CD4-positive, alpha-beta T cell (primary cell): ENCODE measurements at regions not wholly inside any gene's neighbourhood (a gene's known extent, or its start where the extent isn't known, plus 50 kb on each side); places are given as distances from the start of the nearest gene placed in this dataset.

Experiments
- ATAC-seq: fragments of 200-7000 bp; cut with Tn5 transposase; one replicate; pipeline ENCODE4 v1.10.0; 2022; ENCODE audit warnings: mild to moderate bottlenecking; ENCODE audit not compliant: poor library complexity
- CTCF ChIA-PET: fragments of 350-600 bp; sonication (Branson Sonifier 250); formaldehyde crosslinking; loops from one replicate; lab custom pipeline; 2021; ENCODE audit warnings: antibody characterized with exemption, inconsistent platforms; lab: Charles Lee
- POLR2A ChIA-PET: fragments of 350-600 bp; sonication (Branson Sonifier 250); formaldehyde crosslinking; loops from one replicate; lab custom pipeline; 2021; ENCODE audit warnings: antibody characterized with exemption, inconsistent platforms; lab: Charles Lee
- DNase-seq, 14 experiments: peaks; one replicate each; pipeline ENCODE4 v3.0.0-alpha.2; 2013 to 2020; ENCODE audit warnings: mixed read lengths in 2 of 14
- H3K27ac ChIP-seq, 2 donors: one replicate each; pipeline versions ENCODE4 v1.5.1 to v1.7.0; 2013; ENCODE audit warnings: low read length in 2 of 2, low read depth in 1 of 2, mild to moderate bottlenecking in 1 of 2
- H3K27me3 ChIP-seq, 2 experiments: 1 replicate in 1 of 2; 2 replicates in 1 of 2; pipeline versions ENCODE4 v1.6.1 to v1.7.0; 2013; ENCODE audit warnings: low read length in 2 of 2, control low read depth in 1 of 2, mild to moderate bottlenecking in 1 of 2, moderate library complexity in 1 of 2; ENCODE audit not compliant: insufficient read depth in 2 of 2, control insufficient read depth in 1 of 2
- H3K36me3 ChIP-seq: one replicate; pipeline ENCODE4 v1.6.1; 2013; ENCODE audit warnings: low read length, control low read depth; ENCODE audit not compliant: insufficient read depth
- H3K4me1 ChIP-seq: one replicate; pipeline ENCODE4 v1.6.1; 2013; ENCODE audit warnings: low read length, control low read depth; ENCODE audit not compliant: insufficient read depth
- H3K4me3 ChIP-seq: one replicate; pipeline ENCODE4 v1.5.1; 2013; ENCODE audit warnings: mild to moderate bottlenecking, low read length, moderate library complexity
- H3K9me3 ChIP-seq, 2 experiments: 1 replicate in 1 of 2; 2 replicates in 1 of 2; pipeline versions ENCODE4 v1.6.1 to v1.7.0; 2013; ENCODE audit warnings: low read length in 2 of 2, mild to moderate bottlenecking in 2 of 2, control low read depth in 1 of 2, moderate library complexity in 1 of 2; ENCODE audit not compliant: control insufficient read depth in 1 of 2, insufficient read depth in 1 of 2
- H3K27ac Mint-ChIP-seq: one replicate; pipeline ENCODE4 v1.8.0; 2020; ENCODE audit warnings: mixed read lengths
- H3K27me3 Mint-ChIP-seq: one replicate; pipeline ENCODE4 v1.8.0; 2021; ENCODE audit warnings: mixed read lengths
- H3K36me3 Mint-ChIP-seq: one replicate; pipeline ENCODE4 v1.8.0; 2021; ENCODE audit warnings: low read depth, mixed read lengths
- H3K4me1 Mint-ChIP-seq: one replicate; pipeline ENCODE4 v1.8.0; 2021; ENCODE audit warnings: low read depth, mixed read lengths
- H3K4me3 Mint-ChIP-seq: one replicate; pipeline ENCODE4 v1.8.0; 2020; ENCODE audit warnings: mild to moderate bottlenecking, mixed read lengths
- H3K9me3 Mint-ChIP-seq: one replicate; pipeline ENCODE4 v1.8.0; 2020; ENCODE audit warnings: mixed read lengths
- intact Hi-C, 2 experiments: fragments of 100-400 bp; cut with DNase I in 1 of 2; cut with micrococcal nuclease in 1 of 2; formaldehyde crosslinking; loops; one replicate each; pipeline versions ENCODE4 v1.15.1 to v1.9.0; 2023 to 2025; cut with DNase I, micrococcal nuclease
- TF ChIP-seq, protein P1 (sequence below): fragments of 200-600 bp; IDR thresholded peaks from one replicate; pipeline ENCODE4 v1.8.0; 2022; ENCODE audit warnings: antibody characterized with exemption, mild to moderate bottlenecking

DNA sequence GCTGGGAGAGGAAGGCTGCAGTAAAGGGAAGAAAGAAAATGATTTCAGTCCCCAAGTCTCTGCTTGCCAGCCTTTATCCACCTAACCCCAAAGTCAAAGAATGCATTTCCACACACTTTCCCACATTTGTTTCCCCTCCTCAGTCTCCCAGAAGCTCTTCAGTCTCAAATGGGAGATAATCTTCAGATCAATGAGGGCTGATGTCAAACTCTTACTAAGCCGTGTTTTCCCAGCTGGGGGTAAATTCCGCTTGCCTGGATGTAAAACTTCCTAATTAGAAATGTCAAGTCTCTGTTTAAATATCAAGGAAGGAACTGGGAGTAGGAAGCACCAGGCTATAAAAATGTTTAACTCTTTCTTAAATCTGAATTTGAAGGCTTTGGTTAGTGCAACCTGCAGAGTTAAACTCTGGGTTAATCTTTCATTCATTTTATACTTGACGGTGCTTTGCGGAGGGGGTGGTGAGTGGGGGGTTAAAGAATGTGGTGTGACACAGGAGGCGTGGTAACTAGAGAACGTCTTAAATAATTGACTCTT is 601.4 kb upstream of the ACTRT1 start:
- ChIA-PET POLR2A (no interaction called here), CTCF (no interaction called here)
- H3K27me3 ChIP-seq: no peaks in the 10 kb centered on the region
- H3K4me1 Mint-ChIP-seq: no peaks in the 10 kb centered on the region
- H3K4me3 Mint-ChIP-seq: no peak overlapping the region
- no peak overlapping the region for H3K4me3 ChIP-seq
- peaks cover 0 to 6% of the 10 kb centered on the region in 2 experiments for H3K9me3 ChIP-seq
- TF ChIP-seq, protein P1, sequence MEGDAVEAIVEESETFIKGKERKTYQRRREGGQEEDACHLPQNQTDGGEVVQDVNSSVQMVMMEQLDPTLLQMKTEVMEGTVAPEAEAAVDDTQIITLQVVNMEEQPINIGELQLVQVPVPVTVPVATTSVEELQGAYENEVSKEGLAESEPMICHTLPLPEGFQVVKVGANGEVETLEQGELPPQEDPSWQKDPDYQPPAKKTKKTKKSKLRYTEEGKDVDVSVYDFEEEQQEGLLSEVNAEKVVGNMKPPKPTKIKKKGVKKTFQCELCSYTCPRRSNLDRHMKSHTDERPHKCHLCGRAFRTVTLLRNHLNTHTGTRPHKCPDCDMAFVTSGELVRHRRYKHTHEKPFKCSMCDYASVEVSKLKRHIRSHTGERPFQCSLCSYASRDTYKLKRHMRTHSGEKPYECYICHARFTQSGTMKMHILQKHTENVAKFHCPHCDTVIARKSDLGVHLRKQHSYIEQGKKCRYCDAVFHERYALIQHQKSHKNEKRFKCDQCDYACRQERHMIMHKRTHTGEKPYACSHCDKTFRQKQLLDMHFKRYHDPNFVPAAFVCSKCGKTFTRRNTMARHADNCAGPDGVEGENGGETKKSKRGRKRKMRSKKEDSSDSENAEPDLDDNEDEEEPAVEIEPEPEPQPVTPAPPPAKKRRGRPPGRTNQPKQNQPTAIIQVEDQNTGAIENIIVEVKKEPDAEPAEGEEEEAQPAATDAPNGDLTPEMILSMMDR: no peak
- H3K4me1 ChIP-seq: no peaks in the 10 kb centered on the region
- no peak overlapping the region for H3K27ac Mint-ChIP-seq
- ATAC-seq (no peak), DNase-seq (no peak)
- H3K9me3 Mint-ChIP-seq: peaks cover 3% of the 10 kb centered on the region
- no peaks in the 10 kb centered on the region for H3K36me3 ChIP-seq
- H3K27me3 Mint-ChIP-seq: no peaks in the 10 kb centered on the region
- no peaks in the 10 kb centered on the region for H3K36me3 Mint-ChIP-seq
- H3K27ac ChIP-seq: no peak overlapping the region
- intact Hi-C loops: no loop called here

DNA sequence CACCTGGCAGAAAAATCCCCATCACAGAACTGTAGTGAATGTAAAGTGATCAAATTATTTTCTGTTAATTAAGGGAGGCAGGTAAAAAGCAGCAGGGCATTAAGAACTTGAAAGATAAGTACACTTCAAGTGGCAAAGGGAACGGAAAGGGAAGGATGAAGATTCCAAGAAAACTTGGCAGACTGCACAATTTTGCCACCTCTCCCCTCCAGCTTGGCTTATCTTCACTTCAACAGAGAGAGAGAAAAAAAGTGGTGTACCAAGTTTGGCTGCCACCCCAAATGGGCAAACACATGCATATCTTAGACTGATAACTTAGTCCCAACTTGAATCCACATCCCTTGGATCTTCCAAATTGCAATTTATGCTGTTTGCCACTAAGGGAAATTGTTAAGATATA is 598.1 kb upstream of the ACTRT1 start:
- POLR2A ChIA-PET: no interaction called here
- no peaks in the 10 kb centered on the region for H3K27me3 ChIP-seq
- H3K27ac ChIP-seq: no peak overlapping the region
- Mint-ChIP-seq H3K9me3 (no peaks in the 10 kb centered on the region), H3K27ac (no peak overlapping the region), H3K27me3 (no peaks in the 10 kb centered on the region), H3K36me3 (no peaks in the 10 kb centered on the region), H3K4me1 (no peaks in the 10 kb centered on the region), H3K4me3 (no peak overlapping the region)
- no peaks in the 10 kb centered on the region for H3K36me3 ChIP-seq
- intact Hi-C loops: no loop called here
- CTCF ChIA-PET: no interaction called here
- no peak for ATAC-seq
- TF ChIP-seq, protein P1: no peak
- DNase-seq: no peak
- H3K9me3 ChIP-seq: no peaks in the 10 kb centered on the region
- H3K4me3 ChIP-seq: no peak overlapping the region
- H3K4me1 ChIP-seq: no peaks in the 10 kb centered on the region

DNA sequence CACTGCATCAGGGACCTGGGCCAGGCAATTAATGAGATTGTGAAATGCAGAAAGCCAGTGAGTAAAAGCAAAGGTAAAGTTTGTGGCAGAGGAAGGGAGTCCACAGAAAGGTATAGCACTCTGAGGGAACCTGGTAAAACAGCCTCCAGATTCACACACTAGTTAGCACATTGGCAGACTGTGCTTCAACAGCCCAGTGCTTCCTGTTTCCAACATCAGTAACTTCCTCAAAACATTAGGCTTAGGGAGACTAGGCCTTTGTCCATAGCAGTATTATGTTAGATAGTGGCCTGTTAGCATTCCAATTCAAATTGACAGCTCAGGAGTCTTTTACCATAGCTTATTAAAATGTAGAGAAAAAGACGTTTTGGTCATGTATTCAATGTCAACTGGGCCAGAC is 582.6 kb upstream of the ACTRT1 start:
- Histone ChIP-seq H3K27me3 (no peaks in the 10 kb centered on the region), H3K9me3 (no peaks in the 10 kb centered on the region), H3K27ac (no peak overlapping the region), H3K36me3 (no peaks in the 10 kb centered on the region), H3K4me3 (no peak overlapping the region), H3K4me1 (no peaks in the 10 kb centered on the region)
- Mint-ChIP-seq H3K4me1 (no peaks in the 10 kb centered on the region), H3K9me3 (no peaks in the 10 kb centered on the region), H3K27me3 (no peaks in the 10 kb centered on the region), H3K27ac (no peak overlapping the region), H3K36me3 (no peaks in the 10 kb centered on the region), H3K4me3 (no peak overlapping the region)
- ChIA-PET CTCF (no interaction called here), POLR2A (no interaction called here)
- intact Hi-C loops: no loop called here
- TF ChIP-seq, protein P1: no peak
- DNase-seq: no peak
- ATAC-seq: no peak
